ENCODE measurements at regions not wholly inside any gene's neighbourhood (a gene's known extent, or its start where the extent isn't known, plus 50 kb on each side); places are given as distances from the start of the nearest gene placed in this dataset.
"Not testable (repeated sequence)": the region's sequence is repeated elsewhere in the genome, so short reads cannot be mapped to it uniquely, and the experiment has no call there.

DNA sequence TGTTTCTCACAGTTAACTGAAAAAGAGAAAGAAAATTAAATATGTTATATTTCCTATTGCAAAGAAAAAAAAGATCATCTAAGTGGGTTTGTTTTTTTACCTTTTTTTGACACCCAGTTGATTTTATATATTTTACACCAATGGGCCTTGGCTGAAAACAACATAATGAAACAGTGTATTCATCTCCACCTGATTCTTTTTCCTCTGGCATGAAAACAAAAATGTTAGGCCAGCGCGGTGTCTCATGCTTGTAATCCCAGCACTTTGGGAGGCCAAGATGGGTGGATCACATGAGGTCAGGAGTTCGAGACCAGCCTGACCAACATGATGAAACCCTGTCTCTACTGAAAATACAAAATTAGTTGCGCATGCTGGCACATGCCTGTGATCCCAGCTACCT is 69.3 kb upstream of the TMEM170B start:
- H3K27me3 ChIP-seq (replicated peaks in 1 of 2; ENCODE audit: control insufficient read depth in 2 of 2, insufficient read depth in 2 of 2, low read length in 1 of 2); H3K9me3 ChIP-seq (replicated peaks; ENCODE audit: control insufficient read depth, insufficient read depth, low read length); H3K79me2 ChIP-seq (ENCODE audit: control insufficient read depth, insufficient read depth, low read length); intact Hi-C loops (cut with micrococcal nuclease; ENCODE audit: unreplicated experiment); H2AFZ ChIP-seq (ENCODE audit: control insufficient read depth, low read depth, low read length); DNase-seq (ENCODE audit: low read depth, low spot score); BruUV-seq (replicated peaks); in situ Hi-C loops (cut with MboI); H3K36me3 ChIP-seq (ENCODE audit: control insufficient read depth in 2 of 2, insufficient read depth in 2 of 2, low read length in 1 of 2); H3K4me2 ChIP-seq (ENCODE audit: control insufficient read depth, insufficient read depth); H3K4me3 ChIP-seq; H4K20me1 ChIP-seq (ENCODE audit: control insufficient read depth, insufficient read depth); ATAC-seq; FAIRE-seq: not testable (repeated sequence)
- peak overlapping the region; percentile 91 for H3K27ac ChIP-seq (ENCODE audit: control insufficient read depth, insufficient read depth)
- WGBS (ENCODE audit: insufficient coverage, insufficient replicate concordance, low lambda C conversion rate, missing lambda C conversion rate), result 85% methylated on average over 4 of the region's 4 CpGs
- POLR2A ChIA-PET, result interaction anchor here (1.0 to 4.5 kb wide), 4 partner anchors 24 to 100 kb away, joined by 5 to 22 read pairs (median 7); no protein-coding TSS in a partner anchor
- RAD21 ChIA-PET (ENCODE audit: unreplicated experiment), result interaction anchor here (0.9 to 14.9 kb wide), 9 partner anchors 10 to 191 kb away, joined by 3 to 384 read pairs (median 7); no protein-coding TSS in a partner anchor
- peak overlapping the region; percentile 11; the same call in 1 of the 2 replicates for H3K9ac ChIP-seq (ENCODE audit: control insufficient read depth, insufficient read depth, low read length)
- H3K4me1 ChIP-seq (ENCODE audit: control insufficient read depth, insufficient read depth, low read length), result peaks cover 30% of the 10 kb centered on the region
- SMC1A ChIA-PET (ENCODE audit: uncharacterized antibody, unreplicated experiment), result interaction anchor here (0.8 to 5.2 kb wide), 17 partner anchors 8 to 324 kb away, joined by 3 to 78 read pairs (median 8); no protein-coding TSS in a partner anchor
- CTCF ChIA-PET, result interaction anchor here (1.3 to 1.8 kb wide), 3 partner anchors 24 to 101 kb away, joined by 4 to 6 read pairs (median 4); no protein-coding TSS in a partner anchor

DNA sequence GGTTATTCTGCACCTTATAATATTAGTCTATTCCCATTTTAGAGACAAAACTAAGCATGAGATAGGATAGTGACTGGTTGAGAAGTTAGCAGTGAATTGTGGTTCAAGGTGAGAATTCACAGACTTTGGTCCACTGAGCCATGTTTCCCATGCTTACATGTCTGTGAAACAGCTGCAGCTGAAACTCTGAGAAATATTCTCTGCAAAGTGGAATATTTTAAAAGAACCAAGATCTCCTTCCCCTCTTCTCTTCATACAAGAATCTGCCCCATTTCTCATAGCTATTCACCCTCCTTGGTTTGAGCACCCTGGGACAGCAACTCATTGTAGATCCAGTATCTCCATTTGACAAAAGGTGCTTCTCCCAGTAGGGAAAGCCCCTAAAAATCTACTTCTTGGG is 70.2 kb upstream of the TMEM170B start:
- peak overlapping the region; percentile 26; the same call in 1 of the 2 replicates for H3K9ac ChIP-seq (ENCODE audit: control insufficient read depth, insufficient read depth, low read length)
- peak overlapping the region; percentile 28; the same call in 1 of the 2 replicates for H2AFZ ChIP-seq (ENCODE audit: control insufficient read depth, low read depth, low read length)
- ChIA-PET SMC1A (ENCODE audit: uncharacterized antibody, unreplicated experiment) (interaction anchor here (0.8 to 5.2 kb wide), 24 partner anchors 8 to 323 kb away, joined by 3 to 78 read pairs (median 4); no protein-coding TSS in a partner anchor), RAD21 (ENCODE audit: unreplicated experiment) (interaction anchor here (0.8 to 14.9 kb wide), 21 partner anchors 9 to 323 kb away, joined by 3 to 384 read pairs (median 4); partner anchors contain the start of gene NEDD9), CTCF (interaction anchor here (0.6 to 2.0 kb wide), 6 partner anchors 17 to 428 kb away, joined by 3 to 17 read pairs (median 5); no protein-coding TSS in a partner anchor), POLR2A (interaction anchor here (0.7 to 4.5 kb wide), 9 partner anchors 8 to 101 kb away, joined by 3 to 22 read pairs (median 6); no protein-coding TSS in a partner anchor)
- H3K4me2 ChIP-seq (ENCODE audit: control insufficient read depth, insufficient read depth), result no peak overlapping the region
- peak; percentile 82 for ATAC-seq
- no TSS peak for BruUV-seq (replicated peaks)
- H3K4me3 ChIP-seq, result no peak overlapping the region
- H3K27me3 ChIP-seq (replicated peaks in 1 of 2; ENCODE audit: control insufficient read depth in 2 of 2, insufficient read depth in 2 of 2, low read length in 1 of 2), result no peaks in the 10 kb centered on the region
- no peaks in the 10 kb centered on the region for H3K36me3 ChIP-seq (ENCODE audit: control insufficient read depth in 2 of 2, insufficient read depth in 2 of 2, low read length in 1 of 2)
- H3K27ac ChIP-seq (ENCODE audit: control insufficient read depth, insufficient read depth), result peak overlapping the region; percentile 91
- intact Hi-C loops (cut with micrococcal nuclease; ENCODE audit: unreplicated experiment), result loop anchor here (1.0 kb wide), 1 partner anchor 27 kb away; no protein-coding TSS in a partner anchor
- no peaks in the 10 kb centered on the region for H3K79me2 ChIP-seq (ENCODE audit: control insufficient read depth, insufficient read depth, low read length)
- H3K4me1 ChIP-seq (ENCODE audit: control insufficient read depth, insufficient read depth, low read length), result peaks cover 30% of the 10 kb centered on the region
- DNase-seq (ENCODE audit: low read depth, low spot score), result peak; percentile 88
- H3K9me3 ChIP-seq (replicated peaks; ENCODE audit: control insufficient read depth, insufficient read depth, low read length), result peaks cover 5% of the 10 kb centered on the region
- no peaks in the 10 kb centered on the region for H4K20me1 ChIP-seq (ENCODE audit: control insufficient read depth, insufficient read depth)
- in situ Hi-C loops (cut with MboI), result no loop called here
- no peak for FAIRE-seq
- peak; percentile 38 to 61; a peak in 2 of 4 replicates for TF ChIP-seq IKZF2 (IDR thresholded peaks at IDR 0.05)
- TF ChIP-seq NBN (IDR thresholded peaks at IDR 0.05), result peak; percentile 32; the same call in 1 of the 2 replicates
- TF ChIP-seq CHD1 (IDR thresholded peaks at IDR 0.05; ENCODE audit: low read depth, low read length), result no peak
- no peak for TF ChIP-seq BCL11A (IDR thresholded peaks at IDR 0.05; ENCODE audit: low read depth, low read length)
- TF ChIP-seq HDGF (IDR thresholded peaks at IDR 0.05), result no peak
- TF ChIP-seq EGR1 (IDR thresholded peaks at IDR 0.05; ENCODE audit: borderline replicate concordance in 1 of 2, low read depth in 2 of 2, low read length in 2 of 2), result no peak
- peak; percentile 17; the same call in 1 of the 2 replicates for TF ChIP-seq JUNB (IDR thresholded peaks at IDR 0.05)
- TF ChIP-seq, protein P1, sequence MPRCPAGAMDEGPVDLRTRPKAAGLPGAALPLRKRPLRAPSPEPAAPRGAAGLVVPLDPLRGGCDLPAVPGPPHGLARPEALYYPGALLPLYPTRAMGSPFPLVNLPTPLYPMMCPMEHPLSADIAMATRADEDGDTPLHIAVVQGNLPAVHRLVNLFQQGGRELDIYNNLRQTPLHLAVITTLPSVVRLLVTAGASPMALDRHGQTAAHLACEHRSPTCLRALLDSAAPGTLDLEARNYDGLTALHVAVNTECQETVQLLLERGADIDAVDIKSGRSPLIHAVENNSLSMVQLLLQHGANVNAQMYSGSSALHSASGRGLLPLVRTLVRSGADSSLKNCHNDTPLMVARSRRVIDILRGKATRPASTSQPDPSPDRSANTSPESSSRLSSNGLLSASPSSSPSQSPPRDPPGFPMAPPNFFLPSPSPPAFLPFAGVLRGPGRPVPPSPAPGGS (IDR thresholded peaks at IDR 0.05; ENCODE audit: borderline replicate concordance, insufficient read depth, low read depth, low read length, poor library complexity, severe bottlenecking), result peak; percentile 95
- peak; percentile 33; the same call in 1 of the 2 replicates for TF ChIP-seq DPF2 (IDR thresholded peaks at IDR 0.05)
- TF ChIP-seq, protein P2, sequence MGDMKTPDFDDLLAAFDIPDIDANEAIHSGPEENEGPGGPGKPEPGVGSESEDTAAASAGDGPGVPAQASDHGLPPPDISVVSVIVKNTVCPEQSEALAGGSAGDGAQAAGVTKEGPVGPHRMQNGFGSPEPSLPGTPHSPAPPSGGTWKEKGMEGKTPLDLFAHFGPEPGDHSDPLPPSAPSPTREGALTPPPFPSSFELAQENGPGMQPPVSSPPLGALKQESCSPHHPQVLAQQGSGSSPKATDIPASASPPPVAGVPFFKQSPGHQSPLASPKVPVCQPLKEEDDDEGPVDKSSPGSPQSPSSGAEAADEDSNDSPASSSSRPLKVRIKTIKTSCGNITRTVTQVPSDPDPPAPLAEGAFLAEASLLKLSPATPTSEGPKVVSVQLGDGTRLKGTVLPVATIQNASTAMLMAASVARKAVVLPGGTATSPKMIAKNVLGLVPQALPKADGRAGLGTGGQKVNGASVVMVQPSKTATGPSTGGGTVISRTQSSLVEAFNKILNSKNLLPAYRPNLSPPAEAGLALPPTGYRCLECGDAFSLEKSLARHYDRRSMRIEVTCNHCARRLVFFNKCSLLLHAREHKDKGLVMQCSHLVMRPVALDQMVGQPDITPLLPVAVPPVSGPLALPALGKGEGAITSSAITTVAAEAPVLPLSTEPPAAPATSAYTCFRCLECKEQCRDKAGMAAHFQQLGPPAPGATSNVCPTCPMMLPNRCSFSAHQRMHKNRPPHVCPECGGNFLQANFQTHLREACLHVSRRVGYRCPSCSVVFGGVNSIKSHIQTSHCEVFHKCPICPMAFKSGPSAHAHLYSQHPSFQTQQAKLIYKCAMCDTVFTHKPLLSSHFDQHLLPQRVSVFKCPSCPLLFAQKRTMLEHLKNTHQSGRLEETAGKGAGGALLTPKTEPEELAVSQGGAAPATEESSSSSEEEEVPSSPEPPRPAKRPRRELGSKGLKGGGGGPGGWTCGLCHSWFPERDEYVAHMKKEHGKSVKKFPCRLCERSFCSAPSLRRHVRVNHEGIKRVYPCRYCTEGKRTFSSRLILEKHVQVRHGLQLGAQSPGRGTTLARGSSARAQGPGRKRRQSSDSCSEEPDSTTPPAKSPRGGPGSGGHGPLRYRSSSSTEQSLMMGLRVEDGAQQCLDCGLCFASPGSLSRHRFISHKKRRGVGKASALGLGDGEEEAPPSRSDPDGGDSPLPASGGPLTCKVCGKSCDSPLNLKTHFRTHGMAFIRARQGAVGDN (IDR thresholded peaks at IDR 0.05), result peak; percentile 69; the same call in 1 of the 2 replicates
- 0 out of 2 replicates have a peak, but pooled peaks have one; percentile 26 for TF ChIP-seq YY1 (IDR thresholded peaks at IDR 0.05; ENCODE audit: low read depth, low read length)
- TF ChIP-seq NFIC (IDR thresholded peaks at IDR 0.05; ENCODE audit: low read depth, low read length), result peak; percentile 68

All from GM12878 (cell line).